Osteoblast (primary cell): ENCODE measurements at regions not wholly inside any gene's neighbourhood (a gene's known extent, or its start where the extent isn't known, plus 50 kb on each side); places are given as distances from the start of the nearest gene placed in this dataset.

ENCODE experiments used
- DNase-seq: peaks from one replicate; pipeline ENCODE4 v3.0.0; 2011; ENCODE audit warnings: low spot score, mixed read lengths; ENCODE audit not compliant: insufficient read length; ENCODE audit errors: missing footprints
- H2AFZ ChIP-seq: 2 replicates; pipeline ENCODE4 v1.6.0; 2011; ENCODE audit warnings: mild to moderate bottlenecking, low read length
- H3K27ac ChIP-seq: 2 replicates; pipeline ENCODE4 v1.5.1; 2011; ENCODE audit warnings: mild to moderate bottlenecking, low read depth, low read length, moderate library complexity
- H3K27me3 ChIP-seq: 2 replicates; pipeline ENCODE4 v1.6.0; 2012; ENCODE audit warnings: mild to moderate bottlenecking, control low read depth, inconsistent platforms, low read length, moderate library complexity; ENCODE audit not compliant: insufficient read depth
- H3K36me3 ChIP-seq: 2 replicates; pipeline ENCODE4 v1.5.1; 2011; ENCODE audit warnings: mild to moderate bottlenecking, low read length, control low read depth, moderate library complexity; ENCODE audit not compliant: insufficient read depth
- H3K4me1 ChIP-seq: 2 replicates; pipeline ENCODE4 v1.5.1; 2011; ENCODE audit warnings: mild to moderate bottlenecking, low read length, control low read depth, moderate library complexity; ENCODE audit not compliant: insufficient read depth
- H3K4me2 ChIP-seq: 2 replicates; pipeline ENCODE4 v1.6.0; 2011; ENCODE audit warnings: mild to moderate bottlenecking, low read length; ENCODE audit not compliant: insufficient read depth
- H3K4me3 ChIP-seq: fragments of 200-600 bp; sonication (generic); 3 replicates; pipeline ENCODE4 v1.5.1; 2012; ENCODE audit warnings: mild to moderate bottlenecking, low read length, inconsistent platforms; ENCODE audit not compliant: insufficient read depth
- H3K79me2 ChIP-seq: 2 replicates; pipeline ENCODE4 v1.6.0; 2012; ENCODE audit warnings: mild to moderate bottlenecking, low read length, control low read depth, inconsistent platforms; ENCODE audit not compliant: insufficient read depth
- H3K9me3 ChIP-seq: 2 replicates; pipeline ENCODE4 v1.5.1; 2011; ENCODE audit warnings: low read depth, low read length, control low read depth
- H4K20me1 ChIP-seq: 2 replicates; pipeline ENCODE4 v1.6.0; 2012; ENCODE audit warnings: mild to moderate bottlenecking, low read length, control low read depth; ENCODE audit not compliant: insufficient read depth
- TF ChIP-seq, protein P1 (sequence below): IDR thresholded peaks from 2 replicates; pipeline ENCODE4 v1.5.1; 2011; ENCODE audit warnings: mild to moderate bottlenecking, low read depth, low read length, moderate library complexity; ENCODE audit errors: extremely low read depth

GRCh38 chr1:172823534-172823933 is 164.6 kb downstream of the FASLG start:
- H2AFZ ChIP-seq = no peak overlapping the region
- DNase-seq = peak; percentile 73

DNA sequence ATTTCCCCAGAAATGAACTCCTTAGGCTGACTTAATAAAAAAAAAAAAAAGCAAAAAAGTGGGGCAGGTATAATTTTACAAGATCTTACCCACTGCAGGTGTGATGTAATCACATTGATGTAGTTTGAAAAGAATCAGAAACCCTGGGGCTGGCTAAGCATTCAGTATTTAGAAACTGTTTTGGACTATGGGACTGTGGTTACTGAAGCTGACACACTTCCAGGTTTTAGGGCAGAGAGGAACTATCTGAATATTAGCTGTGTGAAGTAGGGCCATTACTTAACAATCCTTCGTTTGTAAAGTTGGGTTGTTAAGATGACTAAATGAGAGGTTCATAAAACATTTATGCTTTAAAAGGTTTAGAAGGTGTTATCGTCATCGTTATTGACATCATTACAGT is 165.3 kb downstream of the FASLG start:
- Histone ChIP-seq H3K27me3 (no peaks in the 10 kb centered on the region), H3K27ac (no peak overlapping the region), H3K4me2 (no peak overlapping the region), H3K79me2 (no peaks in the 10 kb centered on the region), H2AFZ (no peak overlapping the region), H3K9me3 (no peaks in the 10 kb centered on the region), H3K36me3 (no peaks in the 10 kb centered on the region), H3K4me1 (peaks cover 35% of the 10 kb centered on the region), H4K20me1 (no peaks in the 10 kb centered on the region), H3K4me3 (no peak overlapping the region)
- DNase-seq = no peak
- TF ChIP-seq, protein P1, sequence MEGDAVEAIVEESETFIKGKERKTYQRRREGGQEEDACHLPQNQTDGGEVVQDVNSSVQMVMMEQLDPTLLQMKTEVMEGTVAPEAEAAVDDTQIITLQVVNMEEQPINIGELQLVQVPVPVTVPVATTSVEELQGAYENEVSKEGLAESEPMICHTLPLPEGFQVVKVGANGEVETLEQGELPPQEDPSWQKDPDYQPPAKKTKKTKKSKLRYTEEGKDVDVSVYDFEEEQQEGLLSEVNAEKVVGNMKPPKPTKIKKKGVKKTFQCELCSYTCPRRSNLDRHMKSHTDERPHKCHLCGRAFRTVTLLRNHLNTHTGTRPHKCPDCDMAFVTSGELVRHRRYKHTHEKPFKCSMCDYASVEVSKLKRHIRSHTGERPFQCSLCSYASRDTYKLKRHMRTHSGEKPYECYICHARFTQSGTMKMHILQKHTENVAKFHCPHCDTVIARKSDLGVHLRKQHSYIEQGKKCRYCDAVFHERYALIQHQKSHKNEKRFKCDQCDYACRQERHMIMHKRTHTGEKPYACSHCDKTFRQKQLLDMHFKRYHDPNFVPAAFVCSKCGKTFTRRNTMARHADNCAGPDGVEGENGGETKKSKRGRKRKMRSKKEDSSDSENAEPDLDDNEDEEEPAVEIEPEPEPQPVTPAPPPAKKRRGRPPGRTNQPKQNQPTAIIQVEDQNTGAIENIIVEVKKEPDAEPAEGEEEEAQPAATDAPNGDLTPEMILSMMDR = no peak

More at GRCh38 chr1:172823534-172823933, 164.6 kb downstream of the FASLG start:
- Histone ChIP-seq H3K36me3 (no peaks in the 10 kb centered on the region), H3K4me3 (no peak overlapping the region), H3K4me1 (peaks cover 42% of the 10 kb centered on the region), H3K27ac (no peak overlapping the region), H3K9me3 (no peaks in the 10 kb centered on the region), H3K79me2 (no peaks in the 10 kb centered on the region), H3K27me3 (no peaks in the 10 kb centered on the region), H3K4me2 (peak overlapping the region; percentile 17), H4K20me1 (no peaks in the 10 kb centered on the region)
- TF ChIP-seq, protein P1 = no peak

DNA sequence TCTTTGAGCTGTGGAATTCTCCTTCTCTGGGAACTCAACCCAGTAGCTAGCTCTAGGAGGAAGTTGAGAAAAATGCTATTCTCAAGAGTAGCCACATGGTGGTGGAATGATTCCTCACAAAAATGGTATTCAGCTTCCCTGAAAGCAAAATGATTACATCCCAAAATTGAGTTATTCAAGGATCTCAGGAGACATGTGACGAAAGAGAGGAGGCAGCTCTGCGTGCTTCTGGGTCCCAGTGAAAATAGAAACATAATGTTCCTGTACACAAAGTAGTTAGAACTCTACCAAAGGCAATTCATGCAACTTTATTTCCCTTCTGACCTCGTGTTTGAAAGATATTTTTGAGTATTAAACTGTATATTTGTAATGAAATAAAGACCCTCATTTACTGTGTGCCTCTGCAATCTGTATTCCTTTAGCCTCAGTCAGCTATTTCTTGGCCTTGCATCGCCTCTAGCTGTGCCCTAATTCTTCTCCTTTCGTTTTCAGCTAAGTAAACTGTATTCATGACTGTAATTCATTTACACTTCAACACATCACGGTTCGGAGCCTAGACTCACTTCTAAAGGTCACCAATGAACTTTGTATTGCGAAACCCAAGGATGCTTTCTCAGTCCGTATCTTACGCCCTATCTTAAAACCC is 167.3 kb downstream of the FASLG start:
- peak overlapping the region; percentile 38 for H2AFZ ChIP-seq
- TF ChIP-seq, protein P1 = peak; percentile 78

GRCh38 chr1:172827301-172827700 is 168.4 kb downstream of the FASLG start:
- TF ChIP-seq, protein P1 = no peak
- Histone ChIP-seq H3K4me2 (no peak overlapping the region), H4K20me1 (no peaks in the 10 kb centered on the region), H3K4me1 (peaks cover 23% of the 10 kb centered on the region), H3K27me3 (no peaks in the 10 kb centered on the region), H2AFZ (no peak overlapping the region), H3K79me2 (no peaks in the 10 kb centered on the region), H3K4me3 (no peak overlapping the region), H3K36me3 (no peaks in the 10 kb centered on the region), H3K9me3 (no peaks in the 10 kb centered on the region), H3K27ac (no peak overlapping the region)
- DNase-seq = no peak

More for the DNA sequence above, 167.3 kb downstream of the FASLG start:
- peaks cover 31% of the 10 kb centered on the region for H3K4me1 ChIP-seq
- DNase-seq = no peak
- H3K36me3 ChIP-seq = no peaks in the 10 kb centered on the region
- H3K9me3 ChIP-seq = no peaks in the 10 kb centered on the region
- H4K20me1 ChIP-seq = no peaks in the 10 kb centered on the region
- peak overlapping the region; percentile 47 for H3K4me3 ChIP-seq
- H3K27me3 ChIP-seq = no peaks in the 10 kb centered on the region
- H3K27ac ChIP-seq = peak overlapping the region; percentile 70
- H3K4me2 ChIP-seq = peak overlapping the region; percentile 70
- no peaks in the 10 kb centered on the region for H3K79me2 ChIP-seq
